G401 (cell line): ENCODE measurements at regions not wholly inside any gene's neighbourhood (a gene's known extent, or its start where the extent isn't known, plus 50 kb on each side); places are given as distances from the start of the nearest gene placed in this dataset.
"Not testable (repeated sequence)": the region's sequence is repeated elsewhere in the genome, so short reads cannot be mapped to it uniquely, and the experiment has no call there.

ENCODE experiments used
- DNase-seq: peaks from one replicate; pipeline ENCODE4 v3.0.0-alpha.2; 2015; ENCODE audit warnings: low spot score
- in situ Hi-C: cut with HindIII; loops from 2 replicates; pipeline ENCODE4 v1.10.0; 2016; ENCODE audit warnings: low sequenced_read_pairs, mixed read lengths

DNA sequence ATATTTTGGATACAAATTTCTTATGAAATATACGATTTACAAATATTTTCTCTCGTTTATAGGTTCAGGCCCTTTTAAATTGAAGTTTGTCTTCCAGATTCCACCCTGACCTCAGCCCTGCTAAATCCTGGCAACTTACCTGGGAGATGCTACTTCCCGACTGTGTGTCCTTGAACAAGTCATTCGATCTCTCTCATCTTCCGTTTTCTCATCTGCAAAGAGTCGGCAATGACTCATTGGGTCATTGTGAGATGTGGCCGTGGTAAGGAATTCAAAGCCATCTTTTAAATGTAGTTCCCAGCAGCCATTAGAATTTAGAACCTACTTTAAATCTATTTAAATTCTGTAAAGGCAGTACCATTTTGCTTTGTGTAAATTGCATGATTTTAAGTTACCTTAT lies 72.5 kb downstream of the LHX2 start:
- in situ Hi-C loops, result no loop called here
- DNase-seq, result no peak

DNA sequence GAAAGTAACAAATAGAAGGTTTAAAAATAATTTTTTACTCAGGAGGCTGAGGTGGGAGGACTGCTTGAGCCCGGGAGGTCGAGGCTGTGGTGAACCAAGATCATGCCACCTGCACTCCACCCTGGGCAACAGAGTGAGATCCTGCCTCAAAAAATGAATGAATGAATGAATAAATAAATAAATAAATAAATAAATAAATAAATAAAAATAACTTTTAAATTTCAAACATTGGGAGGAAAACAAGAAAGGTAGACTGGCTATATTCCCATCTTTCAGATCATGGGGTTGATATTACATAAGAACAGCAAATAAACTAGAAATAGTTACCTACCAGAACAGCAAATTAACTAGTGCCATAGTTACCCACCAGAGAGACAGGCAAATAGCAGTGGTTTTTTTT lies 75.7 kb downstream of the LHX2 start:
- in situ Hi-C loops, result no loop called here

DNA sequence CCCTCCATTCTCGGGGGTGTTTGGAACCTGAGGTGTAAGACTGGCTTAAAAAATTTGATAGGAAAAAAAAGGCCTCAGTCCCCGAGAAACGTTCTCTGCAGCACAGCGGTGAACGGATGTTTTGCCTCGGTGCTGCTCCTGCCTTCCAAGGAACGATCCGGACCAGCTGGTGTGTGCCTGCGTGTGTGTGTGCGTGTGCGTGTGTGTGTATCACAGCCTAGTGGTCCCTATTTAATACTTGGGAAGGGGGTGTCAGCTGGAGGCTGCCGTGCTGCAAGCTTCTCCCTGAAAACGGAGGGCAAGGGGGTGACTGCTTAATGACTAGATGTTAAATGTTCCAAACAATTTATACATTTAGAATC lies 76.9 kb downstream of the LHX2 start:
- DNase-seq, result no peak
- in situ Hi-C loops, result no loop called here

More for the DNA sequence above, 75.7 kb downstream of the LHX2 start:
- no peak for DNase-seq

DNA sequence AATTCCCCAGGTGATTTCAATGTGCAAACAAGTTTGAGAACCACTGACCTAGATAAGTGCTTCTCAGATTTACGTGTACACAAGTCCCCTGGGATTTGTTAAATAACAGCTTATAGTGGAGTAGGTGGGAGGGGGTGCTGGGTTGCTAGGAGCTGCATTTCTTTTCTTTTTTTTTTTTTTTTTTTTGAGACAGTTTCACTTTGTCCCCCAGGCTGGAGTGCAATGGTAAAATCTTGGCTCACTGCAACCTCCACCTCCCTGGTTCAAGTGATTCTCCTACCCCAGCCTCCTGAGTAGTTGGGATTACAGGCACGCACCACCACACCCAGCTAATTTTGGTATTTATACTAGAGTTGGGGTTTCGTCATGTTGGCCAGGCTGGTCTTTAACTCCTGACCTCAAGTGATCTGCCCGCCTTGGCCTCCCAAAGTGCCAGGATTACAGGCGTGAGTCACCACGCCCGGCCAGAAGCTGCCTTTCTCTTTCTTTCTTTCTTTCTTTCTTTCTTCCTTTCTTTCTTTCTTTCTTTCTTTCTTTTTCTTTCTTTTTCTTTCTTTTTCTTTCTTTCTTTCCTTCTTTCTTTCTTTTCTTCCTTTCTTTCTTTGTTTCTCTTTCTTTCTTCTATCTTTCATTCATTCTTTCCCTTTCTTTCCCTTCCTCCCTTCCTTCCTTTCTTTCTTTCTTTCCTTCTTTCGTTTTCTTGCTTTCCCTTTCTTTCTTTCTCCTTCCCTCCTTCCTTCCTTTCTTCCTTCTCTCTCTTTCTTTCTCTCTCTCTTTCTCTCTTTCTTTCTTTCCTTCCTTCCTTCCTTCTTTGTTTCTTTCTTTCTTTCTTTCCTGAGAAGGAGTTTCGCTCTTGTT lies 78.3 kb downstream of the LHX2 start:
- in situ Hi-C loops, DNase-seq: not testable (repeated sequence)

DNA sequence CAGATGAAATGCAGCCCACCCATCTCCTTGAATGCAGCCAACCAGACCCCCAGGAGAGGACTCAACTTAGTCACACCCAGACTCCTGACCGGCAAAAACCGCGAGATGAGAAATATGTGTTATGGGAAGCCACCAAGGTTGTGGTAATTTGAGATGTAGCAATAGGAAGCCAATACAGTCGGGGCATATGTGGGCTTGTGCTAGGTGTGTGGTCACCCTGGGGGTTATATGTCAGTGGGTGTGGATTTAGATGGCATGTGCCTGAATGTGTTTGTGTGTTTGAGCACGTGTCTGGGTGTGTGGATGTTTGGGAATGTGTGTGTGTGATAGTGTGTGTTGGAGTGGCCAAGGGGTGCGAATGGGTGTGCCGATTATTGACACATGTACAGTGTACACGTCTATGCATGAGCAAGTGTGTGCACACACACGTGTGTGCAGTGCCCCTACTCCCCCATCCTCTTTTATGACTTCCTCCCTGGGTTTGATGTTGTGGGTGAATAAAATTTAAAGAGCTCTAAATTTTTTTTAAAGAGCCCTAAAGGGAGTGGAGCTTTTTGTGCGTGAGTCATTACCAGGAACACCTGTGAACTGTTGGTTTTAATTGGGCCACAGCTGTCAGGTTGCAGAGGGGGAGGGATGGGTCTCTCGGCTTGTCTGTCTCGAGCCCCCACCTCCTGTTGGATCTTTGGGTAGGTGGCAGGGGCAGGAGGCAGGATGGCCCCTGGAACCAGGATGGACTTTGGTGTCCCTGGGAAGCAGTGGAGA lies 86.8 kb downstream of the LHX2 start:
- DNase-seq, result no peak
- in situ Hi-C loops, result no loop called here

DNA sequence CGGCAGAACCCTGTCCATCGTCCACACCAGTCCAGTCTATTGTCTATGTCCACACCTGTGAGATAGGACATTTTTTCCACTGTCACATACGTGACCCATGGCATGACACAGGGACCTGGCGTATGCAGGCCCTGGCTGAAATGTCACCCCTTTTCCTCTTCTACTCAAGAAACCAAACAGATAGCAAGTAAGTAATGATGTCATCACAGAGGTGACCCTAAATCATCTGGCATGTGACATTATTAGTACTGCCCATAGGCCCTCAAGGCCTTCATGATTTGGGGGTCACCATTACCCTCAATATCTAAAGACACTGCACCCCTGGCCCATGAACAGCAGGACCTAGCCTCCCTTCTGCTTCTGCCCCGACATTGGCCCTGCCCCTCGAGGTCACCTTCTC lies 88.3 kb downstream of the LHX2 start:
- in situ Hi-C loops, result no loop called here
- DNase-seq, result no peak

DNA sequence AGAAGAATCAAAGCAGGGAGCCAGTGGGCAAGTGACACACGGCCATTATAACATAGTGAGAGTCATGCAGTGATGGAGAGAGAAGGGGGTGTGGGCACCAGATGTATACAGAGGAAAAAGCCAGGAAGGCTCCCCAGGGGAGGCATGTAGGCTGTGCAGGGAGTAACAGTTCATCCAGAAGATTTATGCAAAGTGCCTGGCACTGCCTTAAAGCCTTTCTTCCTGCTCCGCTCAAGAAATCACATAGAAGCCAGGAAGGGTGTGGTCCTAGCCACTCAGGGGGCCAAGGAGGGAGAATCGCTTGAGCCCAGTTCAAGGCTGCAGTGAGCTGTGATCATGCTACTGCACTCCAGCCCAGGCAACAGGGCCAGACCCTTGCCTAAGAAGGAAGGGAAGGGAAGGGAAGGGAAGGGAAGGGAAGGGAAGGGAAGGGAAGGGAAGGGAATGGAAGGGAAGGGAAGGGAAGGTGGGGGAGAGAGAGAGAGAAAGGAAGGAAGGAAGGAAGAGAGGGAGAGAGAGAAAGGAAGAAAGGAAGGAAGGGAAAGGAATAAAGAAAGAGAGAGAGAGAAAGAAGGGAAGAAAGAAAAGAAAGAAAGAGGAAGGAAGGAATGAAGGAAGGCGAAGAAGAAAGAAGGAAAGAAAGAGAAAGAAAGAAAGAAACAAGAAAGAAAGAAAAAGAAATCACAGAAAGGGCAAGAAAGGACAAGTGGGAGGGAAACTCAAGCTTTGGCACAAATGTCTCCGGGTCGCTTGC lies 89.8 kb downstream of the LHX2 start:
- no peak for DNase-seq

DNA sequence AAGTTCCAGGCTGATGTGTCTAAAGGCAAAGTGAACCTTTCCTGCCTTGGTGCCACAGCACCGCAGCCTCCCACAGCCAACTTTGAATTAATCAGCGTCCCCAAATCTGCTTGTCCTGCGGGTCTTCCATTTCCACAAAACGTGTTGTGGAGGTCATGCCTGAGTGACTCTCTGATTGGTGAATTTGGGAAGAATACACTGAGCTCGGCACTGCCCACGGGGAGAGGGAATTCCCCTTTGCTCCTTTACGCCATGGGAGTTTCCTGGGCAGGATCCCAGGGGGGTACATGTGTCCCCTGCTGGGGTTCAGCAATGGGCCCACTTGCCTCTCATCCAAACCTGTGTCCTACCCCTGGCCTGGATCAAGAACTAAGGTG lies 90.4 kb downstream of the LHX2 start:
- DNase-seq, result no peak
- in situ Hi-C loops, result no loop called here

More for the DNA sequence above, 89.8 kb downstream of the LHX2 start:
- in situ Hi-C loops, result no loop called here

DNA sequence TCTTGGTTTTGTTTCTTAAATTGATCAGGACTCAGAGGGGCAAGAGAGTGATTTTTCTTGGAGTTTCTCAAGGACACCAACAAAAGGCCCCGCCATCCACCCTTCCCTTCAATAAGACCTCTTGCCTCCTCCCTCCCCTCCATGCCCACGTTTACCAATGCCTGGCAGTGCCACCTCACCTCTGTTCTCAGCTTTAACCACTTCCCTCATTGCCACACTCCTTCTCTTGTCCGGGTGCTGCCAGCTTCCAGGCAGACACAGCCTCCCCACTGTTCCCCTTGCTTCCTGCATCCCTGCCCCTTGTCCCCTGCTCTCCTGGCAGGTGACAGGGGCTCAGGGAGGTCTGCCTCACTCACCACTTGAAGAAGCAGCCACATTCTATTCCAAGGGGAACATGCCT lies 90.8 kb downstream of the LHX2 start:
- in situ Hi-C loops, result no loop called here
- DNase-seq, result no peak

DNA sequence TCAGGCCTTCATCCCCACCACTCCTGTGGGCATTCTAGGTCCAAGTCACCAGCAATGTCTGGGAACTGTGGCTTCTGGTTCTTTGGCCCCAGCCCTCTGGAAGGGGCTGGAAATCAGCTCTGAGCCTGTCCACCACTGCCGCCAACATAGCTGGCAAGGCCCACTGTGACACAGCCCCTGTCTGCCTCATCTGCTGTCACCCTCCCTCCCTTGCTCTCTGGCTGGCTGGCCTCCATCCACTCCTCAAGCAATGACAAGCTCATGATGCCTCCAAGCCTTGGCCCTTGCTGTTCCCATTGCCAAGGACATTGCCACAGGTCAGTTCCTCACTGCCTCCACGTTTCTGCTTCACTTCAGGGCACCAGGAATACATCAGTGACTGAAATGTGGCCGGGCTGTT lies 93.7 kb downstream of the LHX2 start:
- DNase-seq, result no peak
- in situ Hi-C loops, result no loop called here

DNA sequence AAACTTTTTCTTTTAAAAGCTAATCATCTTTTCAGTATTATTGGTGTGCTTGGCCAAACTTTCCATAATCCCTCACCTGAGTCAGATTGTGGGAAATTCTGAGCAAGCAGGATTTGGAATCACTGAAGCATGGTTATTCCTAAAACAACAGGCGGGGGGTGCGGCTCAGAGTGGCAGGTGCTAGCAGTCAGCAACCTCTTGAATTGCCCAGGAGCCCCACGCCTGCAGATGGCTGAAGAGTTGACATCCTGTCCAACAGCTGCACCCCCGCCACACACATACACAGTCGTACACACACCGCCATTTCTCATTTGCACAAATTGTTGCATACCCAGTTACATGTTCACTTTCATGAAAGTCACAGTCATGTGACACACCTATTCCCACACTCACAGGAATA lies 96.6 kb downstream of the LHX2 start:
- no peak for DNase-seq
- in situ Hi-C loops, result no loop called here

DNA sequence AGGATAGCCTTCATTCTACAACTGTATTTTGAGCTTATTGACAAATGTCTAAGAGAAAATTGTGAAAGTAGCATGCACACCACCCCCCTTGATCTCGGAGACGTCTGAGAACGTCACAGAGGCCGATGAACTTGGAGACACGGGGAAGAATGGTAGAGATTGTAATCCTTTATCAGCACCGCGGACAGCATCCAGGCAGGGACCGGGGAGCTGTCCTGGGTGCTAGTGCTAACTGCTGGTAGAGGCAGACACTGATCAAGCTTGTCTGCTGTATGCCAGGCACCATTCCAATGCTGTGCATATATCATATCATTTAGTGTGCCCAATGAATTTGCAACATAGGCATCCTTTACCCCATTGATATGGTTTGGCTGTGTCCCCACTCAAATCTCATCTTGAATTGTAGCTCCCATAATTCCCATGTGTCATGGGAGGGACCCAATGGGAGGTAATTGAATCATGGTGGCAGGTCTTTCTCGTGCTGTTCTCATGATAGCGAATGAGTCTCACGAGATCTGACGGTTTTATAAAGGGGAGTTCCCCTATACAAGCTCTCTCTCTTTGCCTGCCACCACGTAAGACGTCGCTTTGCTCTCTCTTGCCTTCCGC lies 98.8 kb downstream of the LHX2 start:
- in situ Hi-C loops, result no loop called here
- peak; percentile 5 for DNase-seq

DNA sequence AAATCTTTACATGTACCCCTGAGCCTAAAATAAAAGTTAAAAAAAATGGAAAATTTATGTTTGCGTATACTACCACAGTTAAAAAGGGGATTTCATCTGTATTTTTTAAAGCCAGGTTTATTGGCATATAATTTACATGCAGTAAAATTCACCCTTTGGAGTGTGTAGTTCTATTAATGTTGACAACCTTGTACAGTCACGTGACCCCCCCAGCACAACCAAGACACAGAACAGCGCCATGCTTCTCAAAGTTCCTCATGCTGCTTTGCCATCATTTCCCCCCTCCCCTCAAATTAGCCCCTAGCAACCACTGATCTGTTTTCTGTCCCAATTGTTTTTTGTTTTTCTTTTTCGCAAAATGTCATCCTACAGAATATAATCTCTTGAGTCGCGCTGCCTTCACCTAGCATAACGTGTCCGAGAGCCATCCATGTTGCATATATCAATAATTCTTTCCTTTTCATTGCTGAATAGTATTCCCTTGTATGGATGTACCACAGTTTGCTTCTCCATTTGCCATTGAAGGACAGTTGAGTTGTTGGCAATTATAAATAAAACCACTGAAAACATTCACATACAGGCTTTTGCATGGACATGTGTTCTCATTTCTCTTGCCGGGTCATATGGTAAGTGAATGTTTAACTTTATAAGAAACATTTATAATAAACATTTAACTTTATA lies 105.3 kb downstream of the LHX2 start:
- DNase-seq, result no peak
- in situ Hi-C loops, result no loop called here

DNA sequence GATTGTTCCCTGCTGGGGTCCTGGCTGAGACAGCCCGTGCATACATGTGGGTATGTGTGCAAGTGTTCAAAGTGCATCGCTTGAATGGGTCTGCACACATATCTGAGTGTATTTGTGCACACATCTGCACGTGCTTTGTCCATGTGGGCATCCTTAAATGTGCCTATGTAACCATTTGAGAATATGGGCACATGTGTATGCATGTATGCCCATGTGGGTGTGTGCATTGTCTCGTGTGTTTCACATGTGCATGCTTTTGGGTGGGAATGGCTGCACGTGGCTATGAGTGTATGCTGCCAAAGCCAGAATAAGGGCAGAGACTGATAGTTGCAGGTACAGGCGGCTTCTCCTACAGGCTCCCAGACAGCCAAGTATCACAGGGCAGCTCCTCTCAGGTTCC lies 107.3 kb downstream of the LHX2 start:
- DNase-seq, result no peak
- in situ Hi-C loops, result no loop called here

DNA sequence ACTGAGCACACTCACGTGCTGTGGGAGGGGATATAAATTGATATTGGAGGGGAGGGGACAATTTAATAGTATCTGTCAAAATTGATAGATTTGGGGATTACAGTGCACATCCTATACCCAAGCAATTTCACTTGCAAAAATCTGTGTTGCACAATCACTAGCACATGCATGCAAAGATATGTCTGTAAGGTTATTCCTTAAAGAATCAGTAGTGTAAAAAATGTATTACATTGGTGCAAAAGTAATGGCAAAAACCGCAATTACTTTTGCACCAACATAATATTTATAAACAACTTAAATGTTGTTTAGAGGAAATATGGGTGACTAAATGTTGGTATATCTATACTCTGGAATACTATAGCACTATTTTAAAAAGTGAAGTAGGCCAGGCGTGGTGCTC lies 108.7 kb downstream of the LHX2 start:
- no peak for DNase-seq
- in situ Hi-C loops, result loop anchor here (10.0 kb wide), 1 partner anchor 205 kb away; no protein-coding TSS in a partner anchor

DNA sequence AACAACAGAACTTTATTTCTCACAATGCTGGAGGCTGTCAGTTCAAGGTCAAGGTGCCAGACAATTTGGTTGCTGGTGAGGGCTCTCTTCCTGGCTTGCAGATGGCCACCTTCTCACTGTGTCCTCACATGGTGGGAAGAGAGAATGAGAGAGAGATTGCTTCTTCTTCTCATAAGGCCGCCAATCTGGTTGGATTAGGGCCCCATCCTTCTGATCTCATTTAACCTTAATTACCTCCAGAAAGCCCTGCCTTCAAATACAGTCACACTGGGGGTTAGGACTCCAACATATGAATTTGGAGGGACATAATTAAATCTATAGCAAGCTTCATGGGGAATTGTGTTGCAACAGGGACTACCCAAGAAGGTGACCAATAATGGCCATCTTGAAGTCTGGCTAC lies 110.2 kb downstream of the LHX2 start:
- no peak for DNase-seq
- in situ Hi-C loops, result loop anchor here (10.0 kb wide), 1 partner anchor 203 kb away; no protein-coding TSS in a partner anchor

DNA sequence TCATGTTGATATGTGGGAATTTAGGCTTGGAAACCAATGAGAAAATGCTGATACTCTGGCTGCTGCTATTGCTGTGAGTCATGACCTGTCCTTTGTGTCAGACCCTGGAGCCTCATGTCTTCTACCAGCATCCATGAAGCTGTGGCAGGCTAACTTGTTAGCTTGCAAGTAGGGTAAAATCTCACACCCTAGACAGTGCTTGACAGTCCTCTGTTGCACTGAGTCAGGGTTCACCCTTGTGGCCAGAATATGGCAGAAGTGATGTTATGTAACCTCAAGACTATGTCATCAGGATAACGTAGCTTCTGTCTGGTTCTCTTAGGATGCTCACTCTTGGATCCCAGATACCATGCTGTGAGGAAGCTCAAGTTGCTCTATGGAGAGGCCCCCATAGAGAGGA lies 110.8 kb downstream of the LHX2 start:
- DNase-seq, result no peak
- in situ Hi-C loops, result loop anchor here (10.0 kb wide), 1 partner anchor 202 kb away; no protein-coding TSS in a partner anchor

DNA sequence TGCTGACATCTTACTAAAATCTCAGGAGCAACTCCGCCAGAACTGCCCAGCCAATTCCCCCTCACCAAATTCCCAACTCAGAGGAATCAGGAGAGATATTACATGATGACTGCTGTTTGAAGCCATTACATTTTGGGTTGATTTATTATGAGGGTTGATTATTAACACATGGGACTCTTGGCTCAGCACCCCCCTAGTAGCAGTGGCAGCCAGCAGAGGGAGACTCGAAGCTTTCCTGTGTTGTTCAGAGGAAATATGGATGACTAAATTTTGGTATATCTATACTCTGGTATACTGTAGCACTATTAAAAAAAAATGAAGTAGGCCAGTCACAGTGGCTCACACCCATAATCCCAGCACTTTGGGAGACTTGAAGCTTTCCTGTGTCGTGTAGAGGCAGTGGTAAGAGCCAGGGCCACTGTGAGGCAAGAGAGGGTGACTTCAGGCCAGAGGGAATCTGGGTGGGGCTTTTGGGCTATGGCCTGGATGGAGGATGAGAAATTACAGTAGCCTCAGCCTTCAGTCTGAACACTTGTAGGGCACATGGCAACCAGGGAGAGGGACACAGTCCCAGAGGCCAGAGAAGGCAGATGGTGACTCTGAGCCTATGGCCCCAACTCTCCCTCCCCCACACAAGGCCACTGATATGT lies 111.4 kb downstream of the LHX2 start:
- no peak for DNase-seq
- in situ Hi-C loops, result loop anchor here (10.0 kb wide), 1 partner anchor 202 kb away; no protein-coding TSS in a partner anchor
